HEK293T (cell line): ENCODE measurements at regions not wholly inside any gene's neighbourhood (a gene's known extent, or its start where the extent isn't known, plus 50 kb on each side); places are given as distances from the start of the nearest gene placed in this dataset.

Experiments used
- CTCF ChIA-PET: fragments of 350-600 bp; formaldehyde crosslinking; extraction: SDS; loops from one replicate; lab custom pipeline; 2021; ENCODE audit warnings: antibody characterized with exemption, inconsistent platforms; lab: Yijun Ruan, JAX
- POLR2A ChIA-PET: fragments of 350-600 bp; formaldehyde crosslinking; extraction: SDS; loops from one replicate; lab custom pipeline; 2020; ENCODE audit warnings: antibody characterized with exemption, inconsistent platforms; lab: Yijun Ruan, JAX
- DNase-seq: peaks from one replicate; pipeline ENCODE4 v3.0.0; 2012; ENCODE audit warnings: mixed read lengths; ENCODE audit errors: extremely low spot score
- ARNT ChIP-seq: fragments of 450-650 bp; IDR thresholded peaks from 2 replicates; pipeline ENCODE4 v1.6.1; 2017; ENCODE audit warnings: mild to moderate bottlenecking
- BHLHE40 ChIP-seq: fragments of 450-650 bp; IDR thresholded peaks from 2 replicates; pipeline ENCODE4 v1.6.1; 2016; ENCODE audit warnings: mild to moderate bottlenecking, moderate library complexity, borderline replicate concordance
- CTBP1 ChIP-seq: fragments of 450-650 bp; IDR thresholded peaks from 2 replicates; pipeline ENCODE4 v1.6.1; 2016; ENCODE audit warnings: borderline replicate concordance
- ELF4 ChIP-seq: fragments of 450-650 bp; IDR thresholded peaks from 2 replicates; pipeline ENCODE4 v1.6.1; 2017; ENCODE audit warnings: antibody characterized with exemption
- FOXA1 ChIP-seq: fragments of 450-650 bp; IDR thresholded peaks from 2 replicates; pipeline ENCODE4 v1.6.1; 2016; ENCODE audit warnings: mild to moderate bottlenecking
- FOXK2 ChIP-seq: fragments of 450-650 bp; IDR thresholded peaks from 2 replicates; pipeline ENCODE4 v1.6.1; 2016; ENCODE audit warnings: mild to moderate bottlenecking
- FOXM1 ChIP-seq: fragments of 450-650 bp; IDR thresholded peaks from 2 replicates; pipeline ENCODE4 v1.6.1; 2017; ENCODE audit warnings: mild to moderate bottlenecking, borderline replicate concordance
- HDGF ChIP-seq: fragments of 450-650 bp; IDR thresholded peaks from 2 replicates; pipeline ENCODE4 v1.6.1; 2017; ENCODE audit warnings: antibody characterized with exemption, borderline replicate concordance
- L3MBTL2 ChIP-seq: fragments of 450-650 bp; conservative IDR thresholded peaks from 2 replicates; pipeline ENCODE4 v1.6.1; 2016; ENCODE audit warnings: mild to moderate bottlenecking
- LEF1 ChIP-seq: fragments of 450-650 bp; IDR thresholded peaks from 2 replicates; pipeline ENCODE4 v1.6.1; 2017; ENCODE audit warnings: mild to moderate bottlenecking, borderline replicate concordance
- NFRKB ChIP-seq: fragments of 450-650 bp; IDR thresholded peaks from 2 replicates; pipeline ENCODE4 v1.6.1; 2016; ENCODE audit warnings: mild to moderate bottlenecking, moderate library complexity
- PKNOX1 ChIP-seq: fragments of 450-650 bp; IDR thresholded peaks from 2 replicates; pipeline ENCODE4 v1.6.1; 2016
- SP1 ChIP-seq: fragments of 450-650 bp; IDR thresholded peaks from 2 replicates; pipeline ENCODE4 v1.6.1; 2017
- SUZ12 ChIP-seq: fragments of 450-650 bp; IDR thresholded peaks from 2 replicates; pipeline ENCODE4 v1.6.1; 2016; ENCODE audit warnings: mild to moderate bottlenecking
- TARDBP ChIP-seq: fragments of 450-650 bp; IDR thresholded peaks from 2 replicates; pipeline ENCODE4 v1.6.1; 2016
- ZNF384 ChIP-seq: fragments of 450-650 bp; IDR thresholded peaks from 2 replicates; pipeline ENCODE4 v1.6.1; 2016

GRCh38 chr10:90612276-90612675, 245.6 kb downstream of the HTR7 start:
- TF ChIP-seq ZNF384 (no peak), LEF1 (no peak), HDGF (no peak), SUZ12 (no peak), ELF4 (no peak), NFRKB (no peak), ARNT (no peak), L3MBTL2 (no peak), FOXK2 (no peak)
- ChIA-PET POLR2A (no interaction called here), CTCF (no interaction called here)
- no peak for DNase-seq

- ChIA-PET POLR2A (no interaction called here), CTCF (interaction anchor here (0.9 kb wide), 1 partner anchor 27 kb away, joined by 3 read pairs; no protein-coding TSS in a partner anchor)
- no peak for TF ChIP-seq FOXK2
- no peak for TF ChIP-seq BHLHE40
- TF ChIP-seq LEF1 = no peak
- no peak for TF ChIP-seq ELF4
- no peak for TF ChIP-seq ARNT
- no peak for TF ChIP-seq CTBP1
- TF ChIP-seq FOXM1 = no peak
- TF ChIP-seq PKNOX1 = no peak
- no peak for DNase-seq
These were observed 243.2 kb downstream of the HTR7 start for GRCh38 chr10:90614631-90615030.

- CTCF ChIA-PET = no interaction called here
- TF ChIP-seq ELF4 (no peak), NFRKB (no peak), SUZ12 (no peak), PKNOX1 (no peak), LEF1 (no peak), ARNT (no peak), FOXK2 (no peak), ZNF384 (no peak), L3MBTL2 (no peak), HDGF (no peak)
- POLR2A ChIA-PET = no interaction called here
- DNase-seq = peak; percentile 8
These were observed 236.3 kb downstream of the HTR7 start for GRCh38 chr10:90621577-90621976.

- DNase-seq = no peak
- POLR2A ChIA-PET = no interaction called here
These were observed 222.6 kb downstream of the HTR7 start for GRCh38 chr10:90635111-90635765.

GRCh38 chr10:90640756-90641155, 217.1 kb downstream of the HTR7 start:
- no peak for DNase-seq
- ChIA-PET POLR2A (no interaction called here), CTCF (no interaction called here)
- TF ChIP-seq TARDBP (no peak), CTBP1 (no peak), LEF1 (no peak), SP1 (no peak), HDGF (no peak), PKNOX1 (no peak), FOXA1 (no peak), ELF4 (no peak), BHLHE40 (no peak), FOXK2 (no peak), ZNF384 (no peak), SUZ12 (no peak), NFRKB (no peak), ARNT (no peak), L3MBTL2 (no peak), FOXM1 (no peak)

More at GRCh38 chr10:90635111-90635765, 222.6 kb downstream of the HTR7 start:
- CTCF ChIA-PET = no interaction called here
- TF ChIP-seq FOXA1 (no peak), FOXM1 (no peak), L3MBTL2 (no peak), TARDBP (no peak), ZNF384 (no peak), PKNOX1 (no peak)

- TF ChIP-seq SP1 (no peak), SUZ12 (no peak), ZNF384 (no peak), L3MBTL2 (no peak), HDGF (no peak), CTBP1 (no peak), ELF4 (no peak), LEF1 (no peak), FOXM1 (no peak), ARNT (no peak), FOXK2 (no peak), TARDBP (no peak), FOXA1 (no peak), PKNOX1 (no peak), NFRKB (no peak), BHLHE40 (no peak)
- POLR2A ChIA-PET = no interaction called here
- CTCF ChIA-PET = interaction anchor here (1.2 kb wide), 1 partner anchor 27 kb away, joined by 3 read pairs; no protein-coding TSS in a partner anchor
- DNase-seq = no peak
These were observed 216.1 kb downstream of the HTR7 start for GRCh38 chr10:90641731-90642130.
